Lung microvascular endothelial cell (primary cell): ENCODE measurements at regions not wholly inside any gene's neighbourhood (a gene's known extent, or its start where the extent isn't known, plus 50 kb on each side); places are given as distances from the start of the nearest gene placed in this dataset.
A peak's percentile ranks its signal among the peaks of the same experiment; 100 is the strongest.

Experiments used
- DNase-seq, 2 donors: peaks; one replicate each; pipeline versions ENCODE4 v3.0.0 to v3.0.0-alpha.2; 2010; ENCODE audit warnings: low read depth in 2 of 2

GRCh38 chr12:68449196-68449595 is 117.0 kb upstream of the MDM1 start:
- DNase-seq: no peak

GRCh38 chr12:68450947-68451260 is 118.7 kb upstream of the MDM1 start:
- no peak for DNase-seq

GRCh38 chr12:68451261-68452077 is 119.3 kb upstream of the MDM1 start:
- DNase-seq: peak in 1 of 2 donors; percentile 76

GRCh38 chr12:68452078-68452715 is 120.0 kb upstream of the MDM1 start:
- DNase-seq: no peak

- no peak for DNase-seq
These were observed 121.1 kb upstream of the MDM1 start for GRCh38 chr12:68453278-68453677.

GRCh38 chr12:68453876-68454275 is 121.7 kb upstream of the MDM1 start:
- DNase-seq: peak in 1 of 2 donors; percentile 54

GRCh38 chr12:68454892-68455291 is 122.7 kb upstream of the MDM1 start:
- peak in 1 of 2 donors; percentile 31 for DNase-seq

- DNase-seq: peak in 1 of 2 donors; percentile 90
These were observed 123.7 kb upstream of the MDM1 start for GRCh38 chr12:68455691-68456345.

GRCh38 chr12:68458866-68459265 is 126.7 kb upstream of the MDM1 start:
- no peak for DNase-seq

GRCh38 chr12:68460236-68460635 is 128.1 kb upstream of the MDM1 start:
- DNase-seq: no peak

- DNase-seq: no peak
These were observed 129.5 kb upstream of the MDM1 start for GRCh38 chr12:68461645-68462044.

- no peak for DNase-seq
These were observed 130.6 kb upstream of the MDM1 start for GRCh38 chr12:68462803-68463202.

GRCh38 chr12:68465227-68465626 is 133.1 kb upstream of the MDM1 start:
- DNase-seq: no peak

- no peak for DNase-seq
These were observed 135.4 kb upstream of the MDM1 start for GRCh38 chr12:68467514-68467913.

GRCh38 chr12:68468036-68468435 is 135.9 kb upstream of the MDM1 start:
- DNase-seq: no peak

- DNase-seq: no peak
These were observed 137.0 kb upstream of the MDM1 start for GRCh38 chr12:68469113-68469512.

GRCh38 chr12:68470664-68471328 is 138.6 kb upstream of the MDM1 start:
- no peak for DNase-seq

GRCh38 chr12:68474467-68475204 is 136.1 kb upstream of the RAP1B start:
- no peak for DNase-seq

- no peak for DNase-seq
These were observed 133.9 kb upstream of the RAP1B start for GRCh38 chr12:68476794-68477193.

GRCh38 chr12:68477261-68477772 is 133.4 kb upstream of the RAP1B start:
- no peak for DNase-seq

- DNase-seq: no peak
These were observed 132.8 kb upstream of the RAP1B start for GRCh38 chr12:68477906-68478305.
